ENCODE measurements at regions not wholly inside any gene's neighbourhood (a gene's known extent, or its start where the extent isn't known, plus 50 kb on each side); places are given as distances from the start of the nearest gene placed in this dataset.

- FAIRE-seq (no peak), DNase-seq (no peak)
- Histone ChIP-seq H3K9me3 (ENCODE audit: control insufficient read depth in 2 of 2, insufficient read depth in 1 of 2, low read depth in 1 of 2, low read length in 1 of 2) (no peaks in the 10 kb centered on the region), H3K4me1 (ENCODE audit: control insufficient read depth in 3 of 3, insufficient read depth in 2 of 3, low read depth in 1 of 3, low read length in 2 of 3) (no peaks in the 10 kb centered on the region), H3K27ac (ENCODE audit: low read depth in 1 of 3, low read length in 2 of 3) (no peak overlapping the region), H3K36me3 (ENCODE audit: control insufficient read depth in 3 of 3, insufficient read depth in 2 of 3, low read depth in 1 of 3, low read length in 3 of 3) (no peaks in the 10 kb centered on the region), H3K27me3 (ENCODE audit: control insufficient read depth in 3 of 3, insufficient read depth in 3 of 3, low read length in 3 of 3) (no peaks in the 10 kb centered on the region), H3K4me3 (ENCODE audit: low read depth in 1 of 3, low read length in 3 of 3) (no peak overlapping the region)
- 86 to 88% (median 88%) methylated on average over 4 of the region's 4 CpGs for WGBS, 3 donors
Observed at GRCh38 chr10:111706331-111706730, 477.2 kb downstream of the GPAM start.

GRCh38 chr10:111707076-111707475, 476.5 kb downstream of the GPAM start:
- no peaks in the 10 kb centered on the region for H3K27me3 ChIP-seq (ENCODE audit: control insufficient read depth in 3 of 3, insufficient read depth in 3 of 3, low read length in 3 of 3)
- no peaks in the 10 kb centered on the region for H3K9me3 ChIP-seq (ENCODE audit: control insufficient read depth in 2 of 2, insufficient read depth in 1 of 2, low read depth in 1 of 2, low read length in 1 of 2)
- no peaks in the 10 kb centered on the region for H3K4me1 ChIP-seq (ENCODE audit: control insufficient read depth in 3 of 3, insufficient read depth in 2 of 3, low read depth in 1 of 3, low read length in 2 of 3)
- FAIRE-seq (no peak), DNase-seq (no peak)
- no peak overlapping the region for H3K27ac ChIP-seq (ENCODE audit: low read depth in 1 of 3, low read length in 2 of 3)
- 66 to 74% (median 72%) methylated on average over 1 of the region's 1 CpG for WGBS, 3 donors
- H3K36me3 ChIP-seq (ENCODE audit: control insufficient read depth in 3 of 3, insufficient read depth in 2 of 3, low read depth in 1 of 3, low read length in 3 of 3) = no peaks in the 10 kb centered on the region
- no peak overlapping the region for H3K4me3 ChIP-seq (ENCODE audit: low read depth in 1 of 3, low read length in 3 of 3)

DNA sequence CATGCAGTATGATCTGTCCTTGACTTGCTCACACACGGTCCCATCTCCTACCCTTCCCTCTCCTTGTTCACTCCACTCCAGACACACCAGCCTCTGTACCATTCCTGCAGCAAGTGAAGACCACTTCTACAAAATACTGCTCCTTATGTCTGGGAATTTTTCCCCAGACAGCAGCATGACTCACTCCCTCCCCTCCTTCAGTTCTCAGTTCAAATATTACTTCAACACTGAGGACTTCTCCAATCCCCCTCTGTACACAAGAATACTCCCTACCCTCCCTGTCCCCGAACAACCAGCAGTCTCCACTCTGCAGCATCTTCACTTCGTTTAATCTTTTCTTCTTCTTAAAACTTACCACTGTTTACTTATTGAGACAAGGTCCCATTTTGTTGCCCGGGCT, 474.0 kb downstream of the GPAM start:
- 65 to 74% (median 71%) methylated on average over 4 of the region's 4 CpGs for WGBS, 3 donors
- H3K9me3 ChIP-seq (ENCODE audit: control insufficient read depth in 2 of 2, insufficient read depth in 1 of 2, low read depth in 1 of 2, low read length in 1 of 2) = peaks cover 0 to 19% of the 10 kb centered on the region in 2 donors
- no peak for FAIRE-seq
- H3K4me1 ChIP-seq (ENCODE audit: control insufficient read depth in 3 of 3, insufficient read depth in 2 of 3, low read depth in 1 of 3, low read length in 2 of 3) = no peaks in the 10 kb centered on the region
- DNase-seq = no peak
- no peak overlapping the region for H3K27ac ChIP-seq (ENCODE audit: low read depth in 1 of 3, low read length in 2 of 3)
- H3K4me3 ChIP-seq (ENCODE audit: low read depth in 1 of 3, low read length in 3 of 3) = no peak overlapping the region
- H3K36me3 ChIP-seq (ENCODE audit: control insufficient read depth in 3 of 3, insufficient read depth in 2 of 3, low read depth in 1 of 3, low read length in 3 of 3) = no peaks in the 10 kb centered on the region
- no peaks in the 10 kb centered on the region for H3K27me3 ChIP-seq (ENCODE audit: control insufficient read depth in 3 of 3, insufficient read depth in 3 of 3, low read length in 3 of 3)

DNA sequence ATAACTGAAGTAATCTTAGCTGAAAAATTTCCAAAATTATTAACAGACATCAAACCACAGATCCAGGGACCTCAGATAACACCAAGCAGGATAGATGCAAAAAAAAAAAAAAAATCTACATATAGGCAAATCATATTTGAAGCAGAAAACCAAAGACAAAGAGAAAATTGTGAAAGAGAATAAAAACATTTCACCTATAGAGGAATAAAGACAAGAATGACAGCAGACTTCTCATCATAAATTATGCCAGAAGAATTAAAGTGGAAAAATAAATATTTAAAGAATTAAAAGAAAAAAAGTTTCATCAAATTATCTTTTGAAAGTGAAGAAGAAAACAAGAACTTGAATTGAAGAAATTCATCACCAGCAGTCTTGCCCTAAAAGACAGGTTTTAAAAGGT, 467.5 kb downstream of the GPAM start:
- no peaks in the 10 kb centered on the region for H3K27me3 ChIP-seq (ENCODE audit: control insufficient read depth in 3 of 3, insufficient read depth in 3 of 3, low read length in 3 of 3)
- FAIRE-seq (no peak), DNase-seq (no peak)
- no peaks in the 10 kb centered on the region for H3K4me1 ChIP-seq (ENCODE audit: control insufficient read depth in 3 of 3, insufficient read depth in 2 of 3, low read depth in 1 of 3, low read length in 2 of 3)
- H3K4me3 ChIP-seq (ENCODE audit: low read depth in 1 of 3, low read length in 3 of 3) = no peak overlapping the region
- peaks cover 0 to 24% of the 10 kb centered on the region in 2 donors for H3K9me3 ChIP-seq (ENCODE audit: control insufficient read depth in 2 of 2, insufficient read depth in 1 of 2, low read depth in 1 of 2, low read length in 1 of 2)
- H3K27ac ChIP-seq (ENCODE audit: low read depth in 1 of 3, low read length in 2 of 3) = no peak overlapping the region
- no peaks in the 10 kb centered on the region for H3K36me3 ChIP-seq (ENCODE audit: control insufficient read depth in 3 of 3, insufficient read depth in 2 of 3, low read depth in 1 of 3, low read length in 3 of 3)

DNA sequence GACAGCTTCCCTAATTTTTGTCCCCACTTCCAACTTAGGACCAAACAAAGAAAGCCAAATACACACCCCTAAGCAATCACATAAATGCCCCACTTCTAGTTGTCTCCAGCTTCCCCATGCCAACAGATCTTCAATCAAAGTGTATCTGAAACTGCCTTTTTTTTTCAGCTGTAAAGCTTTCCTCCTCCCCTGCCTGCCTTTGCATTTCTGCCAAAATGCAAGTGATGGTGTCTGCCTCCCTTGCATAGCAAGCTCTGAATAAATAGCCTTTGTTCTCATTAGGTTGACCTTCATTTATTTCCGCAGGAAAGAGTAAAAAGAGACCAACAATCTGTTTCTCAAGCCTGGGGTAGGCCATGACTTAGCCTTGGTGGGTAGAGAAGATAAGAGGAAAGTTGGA, 459.4 kb downstream of the GPAM start:
- no peak overlapping the region for H3K4me3 ChIP-seq (ENCODE audit: low read depth in 1 of 3, low read length in 3 of 3)
- no peaks in the 10 kb centered on the region for H3K4me1 ChIP-seq (ENCODE audit: control insufficient read depth in 3 of 3, insufficient read depth in 2 of 3, low read depth in 1 of 3, low read length in 2 of 3)
- H3K9me3 ChIP-seq (ENCODE audit: control insufficient read depth in 2 of 2, insufficient read depth in 1 of 2, low read depth in 1 of 2, low read length in 1 of 2) = no peaks in the 10 kb centered on the region
- H3K36me3 ChIP-seq (ENCODE audit: control insufficient read depth in 3 of 3, insufficient read depth in 2 of 3, low read depth in 1 of 3, low read length in 3 of 3) = no peaks in the 10 kb centered on the region
- 59 to 79% (median 71%) methylated on average over 1 of the region's 1 CpG for WGBS, 3 donors
- H3K27me3 ChIP-seq (ENCODE audit: control insufficient read depth in 3 of 3, insufficient read depth in 3 of 3, low read length in 3 of 3) = no peaks in the 10 kb centered on the region
- no peak for DNase-seq
- no peak overlapping the region for H3K27ac ChIP-seq (ENCODE audit: low read depth in 1 of 3, low read length in 2 of 3)
- no peak for FAIRE-seq

- no peaks in the 10 kb centered on the region for H3K9me3 ChIP-seq (ENCODE audit: control insufficient read depth in 2 of 2, insufficient read depth in 1 of 2, low read depth in 1 of 2, low read length in 1 of 2)
- no peak overlapping the region for H3K27ac ChIP-seq (ENCODE audit: low read depth in 1 of 3, low read length in 2 of 3)
- no peaks in the 10 kb centered on the region for H3K27me3 ChIP-seq (ENCODE audit: control insufficient read depth in 3 of 3, insufficient read depth in 3 of 3, low read length in 3 of 3)
- no peaks in the 10 kb centered on the region for H3K36me3 ChIP-seq (ENCODE audit: control insufficient read depth in 3 of 3, insufficient read depth in 2 of 3, low read depth in 1 of 3, low read length in 3 of 3)
- DNase-seq = no peak
- H3K4me1 ChIP-seq (ENCODE audit: control insufficient read depth in 3 of 3, insufficient read depth in 2 of 3, low read depth in 1 of 3, low read length in 2 of 3) = no peaks in the 10 kb centered on the region
- FAIRE-seq = no peak
- no peak overlapping the region for H3K4me3 ChIP-seq (ENCODE audit: low read depth in 1 of 3, low read length in 3 of 3)
Observed at GRCh38 chr10:111725050-111725449, 458.5 kb downstream of the GPAM start.

DNA sequence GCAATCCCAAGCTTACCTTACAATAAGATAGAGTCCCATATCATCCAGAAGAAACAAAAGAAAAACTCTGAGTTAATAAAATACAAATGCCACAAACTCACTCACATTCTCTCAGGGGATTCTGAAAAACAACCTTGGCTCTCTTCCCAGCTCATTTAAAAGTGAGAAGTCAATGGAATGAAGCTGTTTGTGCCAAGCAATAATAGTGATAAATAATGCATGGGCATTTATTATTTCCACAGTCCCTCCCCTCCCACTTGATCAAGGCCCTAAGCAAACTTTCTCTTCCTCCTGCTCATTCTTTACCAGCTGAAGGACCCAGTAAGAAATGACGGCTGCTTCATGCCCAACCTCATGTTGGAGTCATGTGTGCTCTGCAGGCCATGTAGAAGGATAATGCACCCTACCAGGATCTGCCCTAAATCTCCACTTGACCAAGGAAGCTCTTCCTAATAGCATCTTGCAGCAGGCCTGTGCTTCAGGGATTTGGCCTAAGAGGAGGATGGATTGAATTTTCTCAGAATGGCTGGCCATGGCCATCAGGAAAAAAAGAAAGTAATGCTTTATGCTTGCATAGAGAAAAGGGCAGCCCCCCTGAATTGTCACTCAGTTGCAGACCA, 451.3 kb downstream of the GPAM start:
- no peaks in the 10 kb centered on the region for H3K36me3 ChIP-seq (ENCODE audit: control insufficient read depth in 3 of 3, insufficient read depth in 2 of 3, low read depth in 1 of 3, low read length in 3 of 3)
- no peaks in the 10 kb centered on the region for H3K4me1 ChIP-seq (ENCODE audit: control insufficient read depth in 3 of 3, insufficient read depth in 2 of 3, low read depth in 1 of 3, low read length in 2 of 3)
- H3K4me3 ChIP-seq (ENCODE audit: low read depth in 1 of 3, low read length in 3 of 3) = no peak overlapping the region
- WGBS, 3 donors = 59 to 95% (median 72%) methylated on average over 1 of the region's 1 CpG
- H3K27ac ChIP-seq (ENCODE audit: low read depth in 1 of 3, low read length in 2 of 3) = no peak overlapping the region
- DNase-seq = no peak
- H3K27me3 ChIP-seq (ENCODE audit: control insufficient read depth in 3 of 3, insufficient read depth in 3 of 3, low read length in 3 of 3) = no peaks in the 10 kb centered on the region
- H3K9me3 ChIP-seq (ENCODE audit: control insufficient read depth in 2 of 2, insufficient read depth in 1 of 2, low read depth in 1 of 2, low read length in 1 of 2) = no peaks in the 10 kb centered on the region
- no peak for FAIRE-seq

- H3K27me3 ChIP-seq (ENCODE audit: control insufficient read depth in 3 of 3, insufficient read depth in 3 of 3, low read length in 3 of 3) = no peaks in the 10 kb centered on the region
- H3K9me3 ChIP-seq (ENCODE audit: control insufficient read depth in 2 of 2, insufficient read depth in 1 of 2, low read depth in 1 of 2, low read length in 1 of 2) = no peaks in the 10 kb centered on the region
- DNase-seq = no peak
- no peaks in the 10 kb centered on the region for H3K36me3 ChIP-seq (ENCODE audit: control insufficient read depth in 3 of 3, insufficient read depth in 2 of 3, low read depth in 1 of 3, low read length in 3 of 3)
- no peak overlapping the region for H3K4me3 ChIP-seq (ENCODE audit: low read depth in 1 of 3, low read length in 3 of 3)
- no peaks in the 10 kb centered on the region for H3K4me1 ChIP-seq (ENCODE audit: control insufficient read depth in 3 of 3, insufficient read depth in 2 of 3, low read depth in 1 of 3, low read length in 2 of 3)
- WGBS, 3 donors = 38 to 44% (median 43%) methylated on average over 6 of the region's 6 CpGs
- no peak overlapping the region for H3K27ac ChIP-seq (ENCODE audit: low read depth in 1 of 3, low read length in 2 of 3)
- FAIRE-seq = no peak
Observed at GRCh38 chr10:111739125-111739873, 444.3 kb downstream of the GPAM start.

GRCh38 chr10:111739874-111740139, 443.8 kb downstream of the GPAM start:
- Histone ChIP-seq H3K27me3 (ENCODE audit: control insufficient read depth in 3 of 3, insufficient read depth in 3 of 3, low read length in 3 of 3) (no peaks in the 10 kb centered on the region), H3K9me3 (ENCODE audit: control insufficient read depth in 2 of 2, insufficient read depth in 1 of 2, low read depth in 1 of 2, low read length in 1 of 2) (no peaks in the 10 kb centered on the region), H3K27ac (ENCODE audit: low read depth in 1 of 3, low read length in 2 of 3) (no peak overlapping the region), H3K4me3 (ENCODE audit: low read depth in 1 of 3, low read length in 3 of 3) (no peak overlapping the region), H3K36me3 (ENCODE audit: control insufficient read depth in 3 of 3, insufficient read depth in 2 of 3, low read depth in 1 of 3, low read length in 3 of 3) (no peaks in the 10 kb centered on the region), H3K4me1 (ENCODE audit: control insufficient read depth in 3 of 3, insufficient read depth in 2 of 3, low read depth in 1 of 3, low read length in 2 of 3) (no peaks in the 10 kb centered on the region)
- DNase-seq (no peak), FAIRE-seq (no peak)
- WGBS, 3 donors = 56 to 66% (median 58%) methylated on average over 1 of the region's 1 CpG

Measured in small intestine (tissue), 7 donors.